PC-3 (cell line): ENCODE measurements at regions not wholly inside any gene's neighbourhood (a gene's known extent, or its start where the extent isn't known, plus 50 kb on each side); places are given as distances from the start of the nearest gene placed in this dataset.

Source experiments
- ATAC-seq: fragments of 200-7000 bp; cut with Tn5 transposase; 2 replicates; pipeline ENCODE4 v1.9.1; 2020; ENCODE audit warnings: mild to moderate bottlenecking, moderate library complexity
- BruUV-seq: library from RNA; stranded (reverse); fragments of 400-500 nt; replicated peaks from 2 replicates; lab custom pipeline; 2021; lab: Mats Ljungman, UMichigan
- CTCF ChIA-PET: fragments of 300-600 bp; sonication (Branson Sonifier 250); formaldehyde crosslinking; loops from one replicate; lab custom pipeline; 2022; ENCODE audit warnings: antibody characterized with exemption; lab: Charles Lee
- POLR2A ChIA-PET: fragments of 300-600 bp; sonication (Branson Sonifier 250); formaldehyde crosslinking; loops from one replicate; lab custom pipeline; 2022; ENCODE audit warnings: antibody characterized with exemption; ENCODE audit not compliant: unreplicated experiment; lab: Charles Lee
- DNase-seq: peaks from one replicate; pipeline ENCODE4 v3.0.0-alpha.2; 2015
- H2AFZ ChIP-seq: fragments of 300-600 bp; sonication (generic); 2 replicates; pipeline ENCODE4 v1.6.0; 2016; ENCODE audit warnings: antibody characterized with exemption, low read length
- H3F3A ChIP-seq: fragments of 300-600 bp; sonication (generic); one replicate; pipeline ENCODE4 v1.6.0; 2017; ENCODE audit warnings: antibody characterized with exemption, low read length, control low read depth, mild to moderate bottlenecking; ENCODE audit not compliant: unreplicated experiment
- H3K27ac ChIP-seq: fragments of 300-600 bp; sonication (generic); 2 replicates; pipeline ENCODE4 v1.5.1; 2016; ENCODE audit warnings: mild to moderate bottlenecking, low read length
- H3K27me3 ChIP-seq: fragments of 300-600 bp; sonication (generic); 2 replicates; pipeline ENCODE4 v1.6.1; 2016; ENCODE audit warnings: low read length, mixed read lengths
- H3K36me3 ChIP-seq: fragments of 300-600 bp; sonication (generic); 2 replicates; pipeline ENCODE4 v1.6.1; 2016; ENCODE audit warnings: low read depth, mixed run types, low read length, mixed read lengths
- H3K4me1 ChIP-seq: fragments of 300-600 bp; sonication (generic); 2 replicates; pipeline ENCODE4 v1.5.1; 2016; ENCODE audit warnings: low read length; ENCODE audit not compliant: insufficient read depth
- H3K4me2 ChIP-seq: fragments of 300-600 bp; sonication (generic); 2 replicates; pipeline ENCODE4 v1.6.0; 2016; ENCODE audit warnings: low read length
- H3K4me3 ChIP-seq: fragments of 300-600 bp; sonication (generic); 2 replicates; pipeline ENCODE4 v1.5.1; 2016; ENCODE audit warnings: mild to moderate bottlenecking, low read length, mixed read lengths
- H3K79me2 ChIP-seq: fragments of 300-600 bp; sonication (generic); 2 replicates; pipeline ENCODE4 v1.6.1; 2017; ENCODE audit warnings: low read length, mixed read lengths
- H3K9ac ChIP-seq: fragments of 300-600 bp; sonication (generic); 2 replicates; pipeline ENCODE4 v1.6.0; 2016; ENCODE audit warnings: mild to moderate bottlenecking, low read length
- H3K9me2 ChIP-seq: fragments of 300-600 bp; sonication (generic); replicated peaks from 2 replicates; pipeline ENCODE4 v1.6.1; 2016; ENCODE audit warnings: mixed run types, low read length, mixed read lengths
- H3K9me3 ChIP-seq: fragments of 300-600 bp; sonication (generic); 2 replicates; pipeline ENCODE4 v1.6.1; 2016; ENCODE audit warnings: low read length, mixed read lengths
- H4K20me1 ChIP-seq: fragments of 300-600 bp; sonication (generic); 2 replicates; pipeline ENCODE4 v1.6.1; 2016; ENCODE audit warnings: low read length, mixed read lengths
- EZH2 ChIP-seq: fragments of 300-600 bp; sonication (generic); IDR thresholded peaks from one replicate; pipeline ENCODE4 v1.6.1; 2017; ENCODE audit warnings: antibody characterized with exemption, mild to moderate bottlenecking, low read length; ENCODE audit not compliant: unreplicated experiment
- EZH2phosphoT487 ChIP-seq: fragments of 300-600 bp; sonication (generic); IDR thresholded peaks from 2 replicates; pipeline ENCODE4 v1.6.1; 2018; ENCODE audit warnings: mild to moderate bottlenecking, antibody characterized with exemption, low read length, borderline replicate concordance
- intact Hi-C: fragments of 100-400 bp; cut with micrococcal nuclease; formaldehyde crosslinking; loops from 2 replicates; pipeline ENCODE4 v1.9.0; 2023
- TF ChIP-seq, protein P1 (sequence below): fragments of 300-600 bp; sonication (generic); conservative IDR thresholded peaks from 2 replicates; pipeline ENCODE4 v1.5.1; 2017; ENCODE audit warnings: antibody characterized with exemption, low read depth, mild to moderate bottlenecking, low read length

DNA sequence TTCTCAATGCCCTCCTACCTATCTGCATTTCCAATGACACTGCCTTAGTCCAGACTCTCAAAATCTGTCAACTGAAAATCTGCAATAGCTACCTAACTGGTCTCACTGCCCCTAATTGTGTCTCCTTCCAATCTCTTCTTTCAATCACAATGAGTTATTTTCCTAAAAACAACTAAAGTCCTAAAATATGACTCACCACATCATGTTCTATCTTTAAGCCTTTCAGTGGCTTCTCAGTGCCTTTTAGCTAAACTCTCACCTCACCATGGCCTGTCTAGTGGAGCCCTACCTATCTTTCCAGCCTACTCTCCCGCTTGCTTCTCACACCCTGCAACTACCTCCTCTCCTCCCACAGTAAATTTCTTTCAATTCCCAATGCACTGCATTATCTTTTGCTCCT, 220.9 kb upstream of the PKDCC start:
- CTCF ChIA-PET, result no interaction called here

GRCh38 chr2:41827354-41827971, 220.4 kb upstream of the PKDCC start:
- POLR2A ChIA-PET, result no interaction called here
- Histone ChIP-seq H4K20me1 (no peaks in the 10 kb centered on the region), H2AFZ (no peak overlapping the region), H3K9ac (no peak overlapping the region), H3K9me3 (no peaks in the 10 kb centered on the region), H3K79me2 (no peaks in the 10 kb centered on the region), H3K9me2 (no peaks in the 10 kb centered on the region), H3K27me3 (peaks cover 78% of the 10 kb centered on the region), H3F3A (no peaks in the 10 kb centered on the region), H3K36me3 (no peaks in the 10 kb centered on the region), H3K27ac (no peak overlapping the region), H3K4me1 (no peaks in the 10 kb centered on the region), H3K4me3 (no peak overlapping the region), H3K4me2 (no peak overlapping the region)
- DNase-seq, result no peak
- ATAC-seq, result no peak
- intact Hi-C loops, result no loop called here
- CTCF ChIA-PET, result no interaction called here
- BruUV-seq, result no TSS peak
- no peak for TF ChIP-seq EZH2phosphoT487

More for the DNA sequence above, 220.9 kb upstream of the PKDCC start:
- H3F3A ChIP-seq, result no peaks in the 10 kb centered on the region
- TF ChIP-seq EZH2 (no peak), EZH2phosphoT487 (no peak)
- TF ChIP-seq, protein P1, sequence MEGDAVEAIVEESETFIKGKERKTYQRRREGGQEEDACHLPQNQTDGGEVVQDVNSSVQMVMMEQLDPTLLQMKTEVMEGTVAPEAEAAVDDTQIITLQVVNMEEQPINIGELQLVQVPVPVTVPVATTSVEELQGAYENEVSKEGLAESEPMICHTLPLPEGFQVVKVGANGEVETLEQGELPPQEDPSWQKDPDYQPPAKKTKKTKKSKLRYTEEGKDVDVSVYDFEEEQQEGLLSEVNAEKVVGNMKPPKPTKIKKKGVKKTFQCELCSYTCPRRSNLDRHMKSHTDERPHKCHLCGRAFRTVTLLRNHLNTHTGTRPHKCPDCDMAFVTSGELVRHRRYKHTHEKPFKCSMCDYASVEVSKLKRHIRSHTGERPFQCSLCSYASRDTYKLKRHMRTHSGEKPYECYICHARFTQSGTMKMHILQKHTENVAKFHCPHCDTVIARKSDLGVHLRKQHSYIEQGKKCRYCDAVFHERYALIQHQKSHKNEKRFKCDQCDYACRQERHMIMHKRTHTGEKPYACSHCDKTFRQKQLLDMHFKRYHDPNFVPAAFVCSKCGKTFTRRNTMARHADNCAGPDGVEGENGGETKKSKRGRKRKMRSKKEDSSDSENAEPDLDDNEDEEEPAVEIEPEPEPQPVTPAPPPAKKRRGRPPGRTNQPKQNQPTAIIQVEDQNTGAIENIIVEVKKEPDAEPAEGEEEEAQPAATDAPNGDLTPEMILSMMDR, result no peak
- H3K36me3 ChIP-seq, result no peaks in the 10 kb centered on the region
- H3K79me2 ChIP-seq, result no peaks in the 10 kb centered on the region
- ATAC-seq (no peak), DNase-seq (no peak)
- no peak overlapping the region for H3K27ac ChIP-seq
- peaks cover 78% of the 10 kb centered on the region for H3K27me3 ChIP-seq
- no TSS peak for BruUV-seq
- H3K4me3 ChIP-seq, result no peak overlapping the region
- no peak overlapping the region for H3K4me2 ChIP-seq
- POLR2A ChIA-PET, result no interaction called here
- H3K9ac ChIP-seq, result no peak overlapping the region
- no peaks in the 10 kb centered on the region for H3K4me1 ChIP-seq
- H3K9me2 ChIP-seq, result no peaks in the 10 kb centered on the region
- H4K20me1 ChIP-seq, result no peaks in the 10 kb centered on the region
- H3K9me3 ChIP-seq, result no peaks in the 10 kb centered on the region
- intact Hi-C loops, result no loop called here
- H2AFZ ChIP-seq, result no peak overlapping the region

DNA sequence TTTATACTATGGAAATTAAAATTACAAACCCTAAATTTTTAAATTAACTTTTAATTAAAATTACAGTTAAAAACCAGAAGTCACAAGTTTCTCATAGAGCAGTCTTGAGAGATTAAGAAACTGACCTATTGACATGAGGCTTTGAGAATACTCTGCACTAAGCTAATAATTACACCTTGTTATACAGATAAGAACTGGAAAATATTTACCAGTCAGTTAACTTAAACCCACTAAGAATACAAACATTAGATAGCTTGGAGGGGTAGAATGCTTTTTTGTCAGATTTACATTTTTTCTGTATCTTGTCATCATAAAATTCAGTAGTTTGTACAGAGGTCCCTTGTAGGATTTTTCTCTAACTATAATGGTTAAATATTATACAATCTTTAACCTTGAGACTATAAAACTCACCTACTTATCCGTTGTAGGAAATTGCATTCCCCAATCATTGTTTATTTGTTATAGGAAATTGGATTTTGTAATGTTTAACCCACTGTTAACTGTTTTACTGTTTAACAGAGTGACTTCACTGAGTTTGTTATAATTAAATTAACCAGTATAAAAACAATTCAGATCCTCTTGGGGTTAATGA, 219.7 kb upstream of the PKDCC start:
- Histone ChIP-seq H4K20me1 (no peaks in the 10 kb centered on the region), H3K27me3 (peaks cover 77% of the 10 kb centered on the region), H3K9ac (no peak overlapping the region), H3K4me2 (no peak overlapping the region), H3F3A (no peaks in the 10 kb centered on the region), H3K4me1 (no peaks in the 10 kb centered on the region), H3K36me3 (no peaks in the 10 kb centered on the region), H3K9me3 (no peaks in the 10 kb centered on the region), H3K4me3 (no peak overlapping the region), H2AFZ (no peak overlapping the region), H3K27ac (no peak overlapping the region), H3K79me2 (no peaks in the 10 kb centered on the region), H3K9me2 (no peaks in the 10 kb centered on the region)
- intact Hi-C loops, result no loop called here
- DNase-seq (no peak), ATAC-seq (no peak)
- no peak for TF ChIP-seq EZH2phosphoT487
- no peak for TF ChIP-seq EZH2
- TF ChIP-seq, protein P1, result no peak
- CTCF ChIA-PET, result no interaction called here
- POLR2A ChIA-PET, result no interaction called here
- no TSS peak for BruUV-seq
